K562 (cell line): ENCODE measurements at regions not wholly inside any gene's neighbourhood (a gene's known extent, or its start where the extent isn't known, plus 50 kb on each side); places are given as distances from the start of the nearest gene placed in this dataset.

Experiments
- ATAC-seq: fragments of 200-7000 bp; cut with Tn5 transposase; 3 replicates; pipeline ENCODE4 v1.9.1; 2020; ENCODE audit warnings: moderate library complexity
- BruUV-seq: library from RNA; stranded (reverse); fragments of 400-500 nt; replicated peaks from 2 replicates; lab custom pipeline; 2021; lab: Mats Ljungman, UMichigan
- CTCF ChIA-PET: fragments of 300-600 bp; formaldehyde crosslinking; extraction: SDS; loops from one replicate; lab custom pipeline; 2021; ENCODE audit warnings: low intra/inter-chr PET ratio; lab: Yijun Ruan, JAX
- POLR2A ChIA-PET: fragments of 300-600, 350-650 bp; sonication (Branson Sonifier 250); formaldehyde crosslinking; extraction: SDS; loops from one replicate; lab custom pipeline; 2021; ENCODE audit warnings: antibody characterized with exemption, inconsistent platforms; lab: Yijun Ruan, JAX
- DNase-seq, 4 experiments: peaks; one replicate each; pipeline versions ENCODE4 v3.0.0 to v3.0.0-alpha.2; 2011 to 2018; ENCODE audit warnings: low spot score in 3 of 4, mixed read lengths in 3 of 4; ENCODE audit errors: extremely low read depth in 1 of 4
- FAIRE-seq: peaks from 2 replicates; lab custom pipeline; 2011; peaks lifted over from hg19 to GRCh38; lab: Jason Lieb, UNC
- H2AFZ ChIP-seq: 2 replicates; pipeline ENCODE4 v1.6.0; 2011; ENCODE audit warnings: low read depth, low read length, control low read depth, inconsistent platforms
- H3K27ac ChIP-seq: fragments of 200-600 bp; 3 replicates; pipeline ENCODE4 v1.8.0; 2011; ENCODE audit warnings: low read depth, mild to moderate bottlenecking, control low read depth, inconsistent platforms, low read length, moderate library complexity, mixed read lengths; ENCODE audit errors: extremely low read depth
- H3K27me3 ChIP-seq, 2 experiments: fragments of 300-600 bp in 1 of 2; 2 replicates in 1 of 2; 3 replicates in 1 of 2; pipeline versions ENCODE4 v1.6.0 to v1.8.0; 2011; ENCODE audit warnings: inconsistent platforms in 2 of 2, low read length in 2 of 2, mild to moderate bottlenecking in 1 of 2, mixed read lengths in 1 of 2, moderate library complexity in 1 of 2; ENCODE audit not compliant: control insufficient read depth in 2 of 2, insufficient read depth in 2 of 2
- H3K36me3 ChIP-seq: fragments of 300-600 bp; 3 replicates; pipeline ENCODE4 v1.8.0; 2011; ENCODE audit warnings: mild to moderate bottlenecking, low read length, inconsistent platforms; ENCODE audit not compliant: control insufficient read depth, insufficient read depth
- H3K4me1 ChIP-seq, 2 experiments: fragments of 200-600 bp in 1 of 2; replicated peaks in 1 of 2; 2 replicates in 1 of 2; 3 replicates in 1 of 2; pipeline versions ENCODE4 v1.5.1 to v1.8.0; 2011; ENCODE audit warnings: inconsistent platforms in 2 of 2, low read length in 2 of 2, mild to moderate bottlenecking in 1 of 2, mixed read lengths in 1 of 2, moderate library complexity in 1 of 2; ENCODE audit not compliant: control insufficient read depth in 2 of 2, insufficient read depth in 2 of 2
- H3K4me2 ChIP-seq: 2 replicates; pipeline ENCODE4 v1.6.1; 2011; ENCODE audit warnings: low read length, control low read depth, inconsistent platforms, mixed read lengths; ENCODE audit not compliant: insufficient read depth
- H3K4me3 ChIP-seq: fragments of 200-600 bp; sonication (generic), shearing (Covaris generic); 2 replicates; pipeline ENCODE4 v1.5.1; 2016; ENCODE audit warnings: control low read depth, inconsistent platforms
- H3K79me2 ChIP-seq: fragments of 200-600 bp; 3 replicates; pipeline ENCODE4 v1.8.0; 2011; ENCODE audit warnings: low read length, inconsistent platforms; ENCODE audit not compliant: control insufficient read depth, insufficient read depth
- H3K9ac ChIP-seq, 2 experiments: 2 replicates each; pipeline versions ENCODE4 v1.6.0 to v1.6.1; 2011; ENCODE audit warnings: low read depth in 2 of 2, low read length in 2 of 2, control low read depth in 1 of 2, inconsistent platforms in 1 of 2, mild to moderate bottlenecking in 1 of 2, mixed read lengths in 1 of 2; ENCODE audit not compliant: insufficient read depth in 1 of 2
- H3K9me1 ChIP-seq: one replicate; pipeline ENCODE4 v1.6.0; 2011; ENCODE audit warnings: inconsistent platforms, mild to moderate bottlenecking, low read length, moderate library complexity; ENCODE audit not compliant: control insufficient read depth, insufficient read depth
- H3K9me3 ChIP-seq: replicated peaks from 2 replicates; pipeline ENCODE4 v1.5.1; 2011; ENCODE audit warnings: low read depth, low read length, inconsistent platforms; ENCODE audit not compliant: control insufficient read depth, insufficient read depth
- H4K20me1 ChIP-seq: replicated peaks from 2 replicates; pipeline ENCODE4 v1.6.1; 2011; ENCODE audit warnings: low read length, inconsistent platforms, mixed read lengths; ENCODE audit not compliant: control insufficient read depth, insufficient read depth
- CHD1 ChIP-seq: fragments of 200-600 bp; sonication (generic); IDR thresholded peaks from one replicate; pipeline ENCODE4 v1.6.1; 2012; ENCODE audit warnings: mild to moderate bottlenecking, moderate library complexity, low read length, inconsistent platforms
- COPS2 ChIP-seq: fragments of 450-650 bp; conservative IDR thresholded peaks from 2 replicates; pipeline ENCODE4 v1.6.1; 2016; ENCODE audit warnings: mild to moderate bottlenecking, moderate library complexity
- GTF3C2 ChIP-seq: IDR thresholded peaks from 3 replicates; pipeline ENCODE4 v1.6.1; 2011; ENCODE audit warnings: borderline replicate concordance, mild to moderate bottlenecking, moderate library complexity; ENCODE audit not compliant: insufficient read length; ENCODE audit errors: extremely low read depth
- HSF4 ChIP-seq: fragments of 250-450 bp; sonication (Bioruptor Pico); IDR thresholded peaks from 2 replicates; pipeline ENCODE4 v2.1.2; 2022; ENCODE audit warnings: mild to moderate bottlenecking, moderate library complexity, borderline replicate concordance
- MCM5 ChIP-seq: fragments of 450-650 bp; IDR thresholded peaks from 2 replicates; pipeline ENCODE4 v1.6.1; 2016; ENCODE audit warnings: low read depth
- MCM7 ChIP-seq, 2 experiments: fragments of 450-650 bp; IDR thresholded peaks; 2 replicates each; pipeline ENCODE4 v1.6.1; 2016 to 2018
- RUNX1 ChIP-seq: sonication (generic); IDR thresholded peaks from 2 replicates; pipeline ENCODE4 v1.6.1; 2016; ENCODE audit warnings: antibody characterized with exemption, low read depth
- TAF15 ChIP-seq: fragments of 200-400 bp; formaldehyde crosslinking; IDR thresholded peaks from 2 replicates; pipeline ENCODE4 v1.6.1; 2017; ENCODE audit warnings: mild to moderate bottlenecking, low read depth, low read length, moderate library complexity
- TCFL5 ChIP-seq: fragments of 250-450 bp; sonication (Bioruptor Pico); conservative IDR thresholded peaks from 2 replicates; pipeline ENCODE4 v1.6.1; 2021; ENCODE audit warnings: mild to moderate bottlenecking, moderate library complexity, matching md5 sums
- ZC3H11A ChIP-seq: IDR thresholded peaks from 2 replicates; pipeline ENCODE4 v1.6.1; 2012; ENCODE audit warnings: low read depth, low read length, improper control_type of control experiment
- ZNF707 ChIP-seq: fragments of 250-450 bp; sonication (Bioruptor Pico); conservative IDR thresholded peaks from 2 replicates; pipeline ENCODE4 v1.8.0; 2022; ENCODE audit warnings: inconsistent platforms, mild to moderate bottlenecking, moderate library complexity
- ZSCAN32 ChIP-seq: fragments of 450-650 bp; formaldehyde crosslinking; IDR thresholded peaks from 2 replicates; pipeline ENCODE4 v1.4.0; 2020; ENCODE audit warnings: mild to moderate bottlenecking, moderate library complexity
- in situ Hi-C: fragments of 300-500 bp; cut with MboI; formaldehyde crosslinking; loops from 4 replicates; pipeline ENCODE4 v1.15.0; 2018; ENCODE audit warnings: inconsistent platforms, mixed read lengths
- intact Hi-C: fragments of 100-400 bp; cut with micrococcal nuclease; formaldehyde crosslinking; loops from 2 replicates; pipeline ENCODE4 v1.14.2; 2022
- TF ChIP-seq, protein P1 (sequence below): fragments of 250-450 bp; sonication (Bioruptor Pico); IDR thresholded peaks from 2 replicates; pipeline ENCODE4 v1.8.0; 2022; ENCODE audit warnings: moderate library complexity, mild to moderate bottlenecking, inconsistent platforms
- TF ChIP-seq, protein P2 (sequence below), 2 experiments: fragments of 450-650 bp; IDR thresholded peaks; 2 replicates each; pipeline ENCODE4 v1.6.1; 2016
- TF ChIP-seq, protein P3 (sequence below): fragments of 250-450 bp; sonication (Bioruptor Pico); IDR thresholded peaks from 2 replicates; pipeline ENCODE4 v1.5.0; 2020; ENCODE audit warnings: mild to moderate bottlenecking, borderline replicate concordance

DNA sequence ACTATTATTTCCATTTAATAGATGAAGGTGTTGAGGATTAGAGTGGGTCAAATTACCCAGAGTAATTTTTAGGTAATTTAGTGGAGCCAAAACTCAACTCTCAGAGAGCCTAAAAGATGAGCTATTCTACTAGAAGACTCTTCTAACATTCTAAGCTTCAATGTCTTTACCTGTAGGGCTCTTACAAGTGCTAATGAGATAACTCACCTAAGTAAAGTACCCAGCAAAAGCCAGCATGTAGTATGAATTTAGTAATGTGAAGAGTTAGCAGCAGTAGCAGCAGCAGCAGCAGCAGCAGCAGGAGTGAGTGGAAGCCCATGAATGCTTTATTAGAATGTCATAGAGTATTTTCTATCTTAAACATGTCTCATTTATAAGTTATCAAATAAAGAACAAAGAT, 1239.2 kb downstream of the FAM181B start:
- Histone ChIP-seq H3K4me1 (no peaks in the 10 kb centered on the region), H4K20me1 (no peaks in the 10 kb centered on the region), H3K9ac (no peak overlapping the region), H3K27ac (no peak overlapping the region), H3K9me3 (0 out of 2 replicates have a peak, but pooled peaks cover 2% of the 10 kb centered on the region), H3K79me2 (no peaks in the 10 kb centered on the region), H3K9me1 (no peaks in the 10 kb centered on the region), H3K27me3 (no peaks in the 10 kb centered on the region), H3K4me2 (no peak overlapping the region), H3K4me3 (no peak overlapping the region), H2AFZ (no peak overlapping the region), H3K36me3 (no peaks in the 10 kb centered on the region)
- FAIRE-seq (no peak), DNase-seq (no peak), ATAC-seq (no peak)
- CTCF ChIA-PET: no interaction called here
- no TSS peak for BruUV-seq
- intact Hi-C loops: no loop called here
- in situ Hi-C loops: no loop called here
- no peak for TF ChIP-seq MCM7 (IDR thresholded peaks at IDR 0.05)
- TF ChIP-seq ZSCAN32 (CRISPR knock-in tag): no peak
- TF ChIP-seq CHD1: no peak
- no peak for TF ChIP-seq HSF4
- TF ChIP-seq COPS2: no peak
- TF ChIP-seq, protein P1, sequence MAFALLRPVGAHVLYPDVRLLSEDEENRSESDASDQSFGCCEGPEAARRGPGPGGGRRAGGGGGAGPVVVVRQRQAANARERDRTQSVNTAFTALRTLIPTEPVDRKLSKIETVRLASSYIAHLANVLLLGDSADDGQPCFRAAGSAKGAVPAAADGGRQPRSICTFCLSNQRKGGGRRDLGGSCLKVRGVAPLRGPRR (CRISPR knock-in tag): no peak
- no peak for TF ChIP-seq TCFL5 (CRISPR knock-in tag)
- no peak for TF ChIP-seq TAF15
- no peak for TF ChIP-seq GTF3C2
- TF ChIP-seq, protein P2, sequence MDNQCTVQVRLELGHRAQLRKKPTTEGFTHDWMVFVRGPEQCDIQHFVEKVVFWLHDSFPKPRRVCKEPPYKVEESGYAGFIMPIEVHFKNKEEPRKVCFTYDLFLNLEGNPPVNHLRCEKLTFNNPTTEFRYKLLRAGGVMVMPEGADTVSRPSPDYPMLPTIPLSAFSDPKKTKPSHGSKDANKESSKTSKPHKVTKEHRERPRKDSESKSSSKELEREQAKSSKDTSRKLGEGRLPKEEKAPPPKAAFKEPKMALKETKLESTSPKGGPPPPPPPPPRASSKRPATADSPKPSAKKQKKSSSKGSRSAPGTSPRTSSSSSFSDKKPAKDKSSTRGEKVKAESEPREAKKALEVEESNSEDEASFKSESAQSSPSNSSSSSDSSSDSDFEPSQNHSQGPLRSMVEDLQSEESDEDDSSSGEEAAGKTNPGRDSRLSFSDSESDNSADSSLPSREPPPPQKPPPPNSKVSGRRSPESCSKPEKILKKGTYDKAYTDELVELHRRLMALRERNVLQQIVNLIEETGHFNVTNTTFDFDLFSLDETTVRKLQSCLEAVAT (IDR thresholded peaks at IDR 0.05): no peak
- TF ChIP-seq MCM5: no peak
- TF ChIP-seq ZNF707 (CRISPR knock-in tag): no peak
- TF ChIP-seq, protein P3, sequence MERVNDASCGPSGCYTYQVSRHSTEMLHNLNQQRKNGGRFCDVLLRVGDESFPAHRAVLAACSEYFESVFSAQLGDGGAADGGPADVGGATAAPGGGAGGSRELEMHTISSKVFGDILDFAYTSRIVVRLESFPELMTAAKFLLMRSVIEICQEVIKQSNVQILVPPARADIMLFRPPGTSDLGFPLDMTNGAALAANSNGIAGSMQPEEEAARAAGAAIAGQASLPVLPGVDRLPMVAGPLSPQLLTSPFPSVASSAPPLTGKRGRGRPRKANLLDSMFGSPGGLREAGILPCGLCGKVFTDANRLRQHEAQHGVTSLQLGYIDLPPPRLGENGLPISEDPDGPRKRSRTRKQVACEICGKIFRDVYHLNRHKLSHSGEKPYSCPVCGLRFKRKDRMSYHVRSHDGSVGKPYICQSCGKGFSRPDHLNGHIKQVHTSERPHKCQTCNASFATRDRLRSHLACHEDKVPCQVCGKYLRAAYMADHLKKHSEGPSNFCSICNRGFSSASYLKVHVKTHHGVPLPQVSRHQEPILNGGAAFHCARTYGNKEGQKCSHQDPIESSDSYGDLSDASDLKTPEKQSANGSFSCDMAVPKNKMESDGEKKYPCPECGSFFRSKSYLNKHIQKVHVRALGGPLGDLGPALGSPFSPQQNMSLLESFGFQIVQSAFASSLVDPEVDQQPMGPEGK: no peak
- no peak for TF ChIP-seq ZC3H11A
- TF ChIP-seq RUNX1: no peak
- POLR2A ChIA-PET: no interaction called here
